CD14-positive monocyte (primary cell): ENCODE measurements at regions not wholly inside any gene's neighbourhood (a gene's known extent, or its start where the extent isn't known, plus 50 kb on each side); places are given as distances from the start of the nearest gene placed in this dataset.

Source experiments
- DNase-seq, 3 donors: peaks; one replicate each; pipeline ENCODE4 v3.0.0-alpha.2; 2011 to 2022
- H2AFZ ChIP-seq: 2 replicates; pipeline ENCODE4 v1.6.0; 2012; ENCODE audit warnings: mild to moderate bottlenecking, low read depth, low read length, inconsistent platforms; ENCODE audit not compliant: insufficient read depth, poor library complexity, severe bottlenecking
- H3K27ac ChIP-seq, 2 donors: 1 replicate in 1 of 2; 2 replicates in 1 of 2; pipeline ENCODE4 v1.5.1; 2012 to 2013; ENCODE audit warnings: low read length in 2 of 2, control low read depth in 1 of 2, inconsistent platforms in 1 of 2, low read depth in 1 of 2, mild to moderate bottlenecking in 1 of 2
- H3K27me3 ChIP-seq, 2 donors: one replicate each; pipeline versions ENCODE4 v1.6.0 to v1.6.1; 2011 to 2013; ENCODE audit warnings: low read length in 2 of 2; ENCODE audit not compliant: control insufficient read depth in 2 of 2, insufficient read depth in 2 of 2
- H3K36me3 ChIP-seq, 2 donors: replicated peaks in 1 of 2; 1 replicate in 1 of 2; 2 replicates in 1 of 2; pipeline versions ENCODE4 v1.5.1 to v1.6.1; 2012 to 2013; ENCODE audit warnings: low read length in 2 of 2, control low read depth in 1 of 2, inconsistent platforms in 1 of 2, mild to moderate bottlenecking in 1 of 2; ENCODE audit not compliant: insufficient read depth in 2 of 2, control insufficient read depth in 1 of 2
- H3K4me1 ChIP-seq, 2 donors: 1 replicate in 1 of 2; 2 replicates in 1 of 2; pipeline versions ENCODE4 v1.5.1 to v1.6.1; 2012 to 2013; ENCODE audit warnings: low read length in 2 of 2, control low read depth in 1 of 2, inconsistent platforms in 1 of 2, mild to moderate bottlenecking in 1 of 2, moderate library complexity in 1 of 2; ENCODE audit not compliant: insufficient read depth in 2 of 2, control insufficient read depth in 1 of 2
- H3K4me2 ChIP-seq: replicated peaks from 2 replicates; pipeline ENCODE3; 2012; ENCODE audit warnings: low read length, moderate library complexity, mild to moderate bottlenecking; ENCODE audit not compliant: poor library complexity, severe bottlenecking; ENCODE audit errors: extremely low read depth
- H3K4me3 ChIP-seq, 3 experiments: fragments of 200-600 bp in 1 of 3; sonication (generic) in 1 of 3; replicated peaks in 1 of 3; 1 replicate in 2 of 3; 2 replicates in 1 of 3; pipeline ENCODE4 v1.5.1; 2011 to 2013; ENCODE audit warnings: low read length in 3 of 3, mild to moderate bottlenecking in 3 of 3, control low read depth in 2 of 3, low read depth in 2 of 3, inconsistent platforms in 1 of 3, moderate library complexity in 1 of 3
- H3K79me2 ChIP-seq: 2 replicates; pipeline ENCODE4 v1.6.0; 2012; ENCODE audit warnings: mild to moderate bottlenecking, control low read depth, inconsistent platforms, low read length, moderate library complexity; ENCODE audit not compliant: insufficient read depth
- H3K9ac ChIP-seq: 2 replicates; pipeline ENCODE4 v1.6.0; 2017; ENCODE audit warnings: low read length, mild to moderate bottlenecking; ENCODE audit not compliant: insufficient read depth, poor library complexity, severe bottlenecking
- H3K9me3 ChIP-seq, 2 donors: replicated peaks in 1 of 2; 1 replicate in 1 of 2; 2 replicates in 1 of 2; pipeline versions ENCODE4 v1.5.1 to v1.6.1; 2012 to 2013; ENCODE audit warnings: low read length in 2 of 2, control low read depth in 1 of 2; ENCODE audit not compliant: control insufficient read depth in 1 of 2, insufficient read depth in 1 of 2
- H4K20me1 ChIP-seq: 2 replicates; pipeline ENCODE4 v1.6.0; 2012; ENCODE audit warnings: mild to moderate bottlenecking, low read length, control low read depth, moderate library complexity; ENCODE audit not compliant: insufficient read depth
- H3K27ac Mint-ChIP-seq, 7 donors: one replicate each; pipeline ENCODE4 v1.8.0; 2020; ENCODE audit warnings: mild to moderate bottlenecking in 7 of 7, mixed read lengths in 7 of 7, moderate library complexity in 6 of 7, inconsistent platforms in 2 of 7
- H3K27me3 Mint-ChIP-seq, 3 donors: one replicate each; pipeline ENCODE4 v1.8.0; 2021 to 2022; ENCODE audit warnings: low read depth in 3 of 3, mild to moderate bottlenecking in 3 of 3, mixed read lengths in 3 of 3, moderate library complexity in 3 of 3, inconsistent platforms in 1 of 3
- H3K36me3 Mint-ChIP-seq, 2 donors: one replicate each; pipeline ENCODE4 v1.8.0; 2020; ENCODE audit warnings: mixed read lengths in 2 of 2, inconsistent platforms in 1 of 2, mild to moderate bottlenecking in 1 of 2
- H3K4me1 Mint-ChIP-seq: one replicate; pipeline ENCODE4 v1.8.0; 2020; ENCODE audit warnings: mild to moderate bottlenecking, mixed read lengths
- H3K4me3 Mint-ChIP-seq, 2 donors: one replicate each; pipeline ENCODE4 v1.8.0; 2020; ENCODE audit warnings: mild to moderate bottlenecking in 2 of 2, mixed read lengths in 2 of 2, moderate library complexity in 1 of 2
- H3K9me3 Mint-ChIP-seq, 7 donors: one replicate each; pipeline ENCODE4 v1.8.0; 2020 to 2022; ENCODE audit warnings: mixed read lengths in 7 of 7, mild to moderate bottlenecking in 6 of 7, moderate library complexity in 6 of 7, inconsistent platforms in 2 of 7
- WGBS: methylation state at CpG from one replicate; pipeline ENCODE4 v1.1.5; 2013; ENCODE audit warnings: missing lambda C conversion rate; ENCODE audit not compliant: insufficient coverage; 5-methylcytosine and 5-hydroxymethylcytosine counted together
- intact Hi-C, 2 donors: fragments of 100-400 bp; cut with micrococcal nuclease; formaldehyde crosslinking; loops; one replicate each; pipeline versions ENCODE4 v1.15.0 to v1.15.1; 2023
- TF ChIP-seq, protein P1 (sequence below): fragments of 200-600 bp; IDR thresholded peaks from one replicate; pipeline ENCODE4 v1.8.0; 2022; ENCODE audit warnings: antibody characterized with exemption, mild to moderate bottlenecking

DNA sequence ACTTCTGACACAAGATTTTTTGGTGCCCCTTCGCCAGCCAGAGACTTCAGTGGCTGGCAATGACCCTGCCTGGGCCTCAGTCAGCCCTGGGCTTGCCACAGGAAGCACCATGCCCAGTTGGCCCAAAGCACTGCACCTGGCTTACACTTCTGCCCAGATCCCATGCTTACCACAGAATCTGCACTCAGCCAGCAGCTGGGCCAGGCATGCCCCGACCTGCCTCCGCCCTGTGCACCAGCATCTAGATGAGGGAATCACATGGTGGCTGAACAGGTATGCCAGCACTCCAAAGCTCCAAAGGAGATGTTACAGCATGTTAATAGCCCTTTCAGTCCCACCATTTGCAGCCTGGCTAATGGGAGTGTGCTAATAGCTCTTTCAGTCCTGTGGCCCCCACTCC, 690.9 kb downstream of the SLITRK6 start:
- Mint-ChIP-seq H3K27ac (no peak overlapping the region), H3K4me3 (no peak overlapping the region), H3K36me3 (no peaks in the 10 kb centered on the region), H3K27me3 (peaks cover 0 to 1% (median 0%) of the 10 kb centered on the region in 3 donors), H3K4me1 (no peaks in the 10 kb centered on the region), H3K9me3 (peaks cover 0 to 15% (median 3%) of the 10 kb centered on the region in 7 donors)
- no peak overlapping the region for H3K9ac ChIP-seq
- intact Hi-C loops = no loop called here
- no peaks in the 10 kb centered on the region for H3K36me3 ChIP-seq
- H3K9me3 ChIP-seq = peaks cover 8 to 14% of the 10 kb centered on the region in 2 donors
- no peak overlapping the region for H3K27ac ChIP-seq
- H3K27me3 ChIP-seq = no peaks in the 10 kb centered on the region
- H3K4me2 ChIP-seq = no peak overlapping the region
- 96% methylated on average over 3 of the region's 3 CpGs for WGBS
- no peak overlapping the region for H3K4me3 ChIP-seq
- H3K4me1 ChIP-seq = no peaks in the 10 kb centered on the region
- DNase-seq = no peak
- no peak overlapping the region for H2AFZ ChIP-seq
- TF ChIP-seq, protein P1, sequence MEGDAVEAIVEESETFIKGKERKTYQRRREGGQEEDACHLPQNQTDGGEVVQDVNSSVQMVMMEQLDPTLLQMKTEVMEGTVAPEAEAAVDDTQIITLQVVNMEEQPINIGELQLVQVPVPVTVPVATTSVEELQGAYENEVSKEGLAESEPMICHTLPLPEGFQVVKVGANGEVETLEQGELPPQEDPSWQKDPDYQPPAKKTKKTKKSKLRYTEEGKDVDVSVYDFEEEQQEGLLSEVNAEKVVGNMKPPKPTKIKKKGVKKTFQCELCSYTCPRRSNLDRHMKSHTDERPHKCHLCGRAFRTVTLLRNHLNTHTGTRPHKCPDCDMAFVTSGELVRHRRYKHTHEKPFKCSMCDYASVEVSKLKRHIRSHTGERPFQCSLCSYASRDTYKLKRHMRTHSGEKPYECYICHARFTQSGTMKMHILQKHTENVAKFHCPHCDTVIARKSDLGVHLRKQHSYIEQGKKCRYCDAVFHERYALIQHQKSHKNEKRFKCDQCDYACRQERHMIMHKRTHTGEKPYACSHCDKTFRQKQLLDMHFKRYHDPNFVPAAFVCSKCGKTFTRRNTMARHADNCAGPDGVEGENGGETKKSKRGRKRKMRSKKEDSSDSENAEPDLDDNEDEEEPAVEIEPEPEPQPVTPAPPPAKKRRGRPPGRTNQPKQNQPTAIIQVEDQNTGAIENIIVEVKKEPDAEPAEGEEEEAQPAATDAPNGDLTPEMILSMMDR = no peak
- no peaks in the 10 kb centered on the region for H3K79me2 ChIP-seq
- no peaks in the 10 kb centered on the region for H4K20me1 ChIP-seq

DNA sequence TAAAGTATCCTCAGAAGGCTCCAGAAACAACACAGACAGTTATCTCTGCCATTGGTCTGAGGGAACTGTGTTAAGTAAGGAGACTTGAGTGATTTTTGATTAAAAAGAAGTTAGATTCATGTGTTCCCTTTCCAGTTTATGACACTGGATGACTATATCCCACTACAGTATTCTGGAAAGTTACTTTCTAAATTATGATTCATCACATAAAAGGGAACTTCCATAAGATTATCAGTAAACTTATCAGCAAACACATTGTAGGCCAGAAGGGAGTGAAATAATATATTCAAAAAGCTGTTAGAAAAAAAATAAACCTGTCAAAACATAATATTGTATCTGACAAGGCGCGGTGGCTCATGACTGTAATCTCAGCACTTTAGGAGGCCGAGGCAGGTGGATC, 700.0 kb downstream of the SLITRK6 start:
- no peaks in the 10 kb centered on the region for H3K4me1 Mint-ChIP-seq
- no peaks in the 10 kb centered on the region for H3K27me3 ChIP-seq
- WGBS = no CpG with 5 or more reads among the region's 3 CpGs
- H3K36me3 Mint-ChIP-seq = no peaks in the 10 kb centered on the region
- no peaks in the 10 kb centered on the region for H4K20me1 ChIP-seq
- no peaks in the 10 kb centered on the region for H3K36me3 ChIP-seq
- no peak overlapping the region for H3K27ac ChIP-seq
- no peak for DNase-seq
- H3K9me3 ChIP-seq = peaks cover 3 to 4% of the 10 kb centered on the region in 2 donors
- H3K27ac Mint-ChIP-seq = no peak overlapping the region
- no peaks in the 10 kb centered on the region for H3K79me2 ChIP-seq
- H3K4me2 ChIP-seq = no peak overlapping the region
- H3K4me3 ChIP-seq = no peak overlapping the region
- TF ChIP-seq, protein P1 = no peak
- H3K4me3 Mint-ChIP-seq = no peak overlapping the region
- no peaks in the 10 kb centered on the region for H3K4me1 ChIP-seq
- H3K9me3 Mint-ChIP-seq = peaks cover 2 to 15% (median 6%) of the 10 kb centered on the region in 7 donors
- intact Hi-C loops = no loop called here
- H2AFZ ChIP-seq = no peak overlapping the region
- H3K9ac ChIP-seq = no peak overlapping the region
- H3K27me3 Mint-ChIP-seq = no peaks in the 10 kb centered on the region
